Caco-2 (cell line): ENCODE measurements at regions not wholly inside any gene's neighbourhood (a gene's known extent, or its start where the extent isn't known, plus 50 kb on each side); places are given as distances from the start of the nearest gene placed in this dataset.

Source experiments
- BruUV-seq: library from RNA; stranded (reverse); fragments of 400-500 nt; replicated peaks from 2 replicates; lab custom pipeline; 2021; lab: Mats Ljungman, UMichigan
- CTCF ChIA-PET: fragments of 300-600 bp; sonication (Branson Sonifier 250); formaldehyde crosslinking; loops from one replicate; lab custom pipeline; 2022; ENCODE audit warnings: antibody characterized with exemption; lab: Charles Lee
- POLR2A ChIA-PET: fragments of 300-600 bp; sonication (Branson Sonifier 250); formaldehyde crosslinking; loops from one replicate; lab custom pipeline; 2022; ENCODE audit warnings: antibody characterized with exemption; lab: Charles Lee
- DNase-seq, 2 experiments: peaks; one replicate each; pipeline versions ENCODE4 v3.0.0 to v3.0.0-alpha.2; 2020 to 2022
- H3K27me3 ChIP-seq: replicated peaks from 2 replicates; pipeline ENCODE4 v1.6.0; 2011; ENCODE audit warnings: low read length; ENCODE audit not compliant: control insufficient read depth, insufficient read depth
- H3K36me3 ChIP-seq: 2 replicates; pipeline ENCODE4 v1.5.1; 2011; ENCODE audit warnings: low read length; ENCODE audit not compliant: control insufficient read depth, insufficient read depth
- H3K4me1 ChIP-seq: fragments of 250-450 bp; sonication (Bioruptor Pico); 2 replicates; pipeline ENCODE4 v1.5.1; 2020; ENCODE audit warnings: mild to moderate bottlenecking
- H3K4me3 ChIP-seq: 2 replicates; pipeline ENCODE4 v1.5.1; 2011; ENCODE audit warnings: low read depth, mild to moderate bottlenecking, control low read depth, low read length
- H3K9me3 ChIP-seq: fragments of 250-450 bp; sonication (Bioruptor Pico); 2 replicates; pipeline ENCODE4 v1.5.1; 2020; ENCODE audit warnings: mild to moderate bottlenecking, moderate library complexity
- H3K27ac Mint-ChIP-seq: one replicate; pipeline ENCODE4 v1.8.0; 2022; ENCODE audit warnings: mixed read lengths; ENCODE audit not compliant: unreplicated experiment
- H3K27me3 Mint-ChIP-seq: one replicate; pipeline ENCODE4 v1.8.0; 2022; ENCODE audit warnings: mixed read lengths; ENCODE audit not compliant: insufficient read depth, unreplicated experiment
- H3K36me3 Mint-ChIP-seq: one replicate; pipeline ENCODE4 v1.8.0; 2022; ENCODE audit warnings: mild to moderate bottlenecking, mixed read lengths; ENCODE audit not compliant: insufficient read depth, unreplicated experiment
- H3K4me1 Mint-ChIP-seq: one replicate; pipeline ENCODE4 v1.8.0; 2022; ENCODE audit warnings: low read depth, mixed read lengths; ENCODE audit not compliant: unreplicated experiment
- H3K4me3 Mint-ChIP-seq: one replicate; pipeline ENCODE4 v1.8.0; 2022; ENCODE audit warnings: mild to moderate bottlenecking, moderate library complexity, mixed read lengths; ENCODE audit not compliant: unreplicated experiment
- H3K9me3 Mint-ChIP-seq: one replicate; pipeline ENCODE4 v1.8.0; 2022; ENCODE audit warnings: mixed read lengths; ENCODE audit not compliant: unreplicated experiment
- CTCF ChIP-seq, 2 experiments: fragments of 200-600 bp in 1 of 2; IDR thresholded peaks; 1 replicate in 1 of 2; 2 replicates in 1 of 2; pipeline versions ENCODE4 v1.5.1 to v1.8.0; 2011 to 2022; ENCODE audit warnings: antibody characterized with exemption in 1 of 2, control low read depth in 1 of 2, inconsistent platforms in 1 of 2, low read depth in 1 of 2, low read length in 1 of 2, mild to moderate bottlenecking in 1 of 2, moderate library complexity in 1 of 2; ENCODE audit not compliant: insufficient read depth in 1 of 2, severe bottlenecking in 1 of 2, unreplicated experiment in 1 of 2
- intact Hi-C: fragments of 100-400 bp; cut with micrococcal nuclease; formaldehyde crosslinking; loops from one replicate; pipeline ENCODE4 v1.10.0; 2022; ENCODE audit not compliant: unreplicated experiment

GRCh38 chr4:53914313-53915016 is 149.9 kb downstream of the CHIC2 start:
- intact Hi-C loops = no loop called here
- peak in 1 of 2 experiments; percentile 46 for DNase-seq
- no TSS peak for BruUV-seq
- Mint-ChIP-seq H3K4me1 (peaks cover 25% of the 10 kb centered on the region), H3K36me3 (no peaks in the 10 kb centered on the region), H3K9me3 (no peaks in the 10 kb centered on the region), H3K4me3 (no peak overlapping the region), H3K27ac (peak overlapping the region; percentile 71), H3K27me3 (no peaks in the 10 kb centered on the region)
- ChIA-PET POLR2A (no interaction called here), CTCF (interaction anchor here (0.6 to 2.0 kb wide), 4 partner anchors 15 to 337 kb away, joined by 3 to 10 read pairs (median 4); no protein-coding TSS in a partner anchor)
- Histone ChIP-seq H3K4me1 (peaks cover 21% of the 10 kb centered on the region), H3K9me3 (no peaks in the 10 kb centered on the region), H3K36me3 (no peaks in the 10 kb centered on the region), H3K27me3 (no peaks in the 10 kb centered on the region), H3K4me3 (no peak overlapping the region)
- TF ChIP-seq CTCF (IDR thresholded peaks at IDR 0.05; ENCODE audit: insufficient read depth in 1 of 2, low read depth in 1 of 2, low read length in 1 of 2, severe bottlenecking in 1 of 2, unreplicated experiment in 1 of 2) = no peak

GRCh38 chr4:53913771-53914170 is 150.6 kb downstream of the CHIC2 start:
- Mint-ChIP-seq H3K9me3 (no peaks in the 10 kb centered on the region), H3K27me3 (no peaks in the 10 kb centered on the region), H3K36me3 (no peaks in the 10 kb centered on the region), H3K27ac (peak overlapping the region; percentile 71), H3K4me1 (peaks cover 23% of the 10 kb centered on the region), H3K4me3 (no peak overlapping the region)
- no peak for DNase-seq
- ChIA-PET CTCF (interaction anchor here (1.4 to 2.0 kb wide), 3 partner anchors 15 to 314 kb away, joined by 4 to 10 read pairs (median 4); no protein-coding TSS in a partner anchor), POLR2A (no interaction called here)
- Histone ChIP-seq H3K36me3 (no peaks in the 10 kb centered on the region), H3K27me3 (no peaks in the 10 kb centered on the region), H3K4me3 (no peak overlapping the region), H3K4me1 (peaks cover 28% of the 10 kb centered on the region), H3K9me3 (no peaks in the 10 kb centered on the region)
- intact Hi-C loops = no loop called here
- no TSS peak for BruUV-seq
- TF ChIP-seq CTCF (IDR thresholded peaks at IDR 0.05; ENCODE audit: insufficient read depth in 1 of 2, low read depth in 1 of 2, low read length in 1 of 2, severe bottlenecking in 1 of 2, unreplicated experiment in 1 of 2) = no peak

GRCh38 chr4:53912766-53913497 is 151.5 kb downstream of the CHIC2 start:
- BruUV-seq = no TSS peak
- ChIA-PET CTCF (interaction anchor here (1.0 to 2.0 kb wide), 3 partner anchors 16 to 206 kb away, joined by 3 to 10 read pairs (median 4); no protein-coding TSS in a partner anchor), POLR2A (no interaction called here)
- no peak for DNase-seq
- Histone ChIP-seq H3K9me3 (no peaks in the 10 kb centered on the region), H3K4me1 (peaks cover 34% of the 10 kb centered on the region), H3K4me3 (no peak overlapping the region), H3K27me3 (no peaks in the 10 kb centered on the region), H3K36me3 (no peaks in the 10 kb centered on the region)
- intact Hi-C loops = no loop called here
- H3K4me3 Mint-ChIP-seq = no peak overlapping the region
- H3K36me3 Mint-ChIP-seq = no peaks in the 10 kb centered on the region
- no peak for TF ChIP-seq CTCF (IDR thresholded peaks at IDR 0.05; ENCODE audit: insufficient read depth in 1 of 2, low read depth in 1 of 2, low read length in 1 of 2, severe bottlenecking in 1 of 2, unreplicated experiment in 1 of 2)
- H3K27ac Mint-ChIP-seq = peak overlapping the region; percentile 71
- peaks cover 23% of the 10 kb centered on the region for H3K4me1 Mint-ChIP-seq
- no peaks in the 10 kb centered on the region for H3K27me3 Mint-ChIP-seq
- no peaks in the 10 kb centered on the region for H3K9me3 Mint-ChIP-seq
